ENCODE measurements at regions not wholly inside any gene's neighbourhood (a gene's known extent, or its start where the extent isn't known, plus 50 kb on each side); places are given as distances from the start of the nearest gene placed in this dataset.

- no peaks in the 10 kb centered on the region for H3K4me1 ChIP-seq (ENCODE audit: insufficient read depth, low read length)
- no peak overlapping the region for H3K4me3 ChIP-seq (ENCODE audit: low read length)
- H3K9me3 ChIP-seq (ENCODE audit: low read depth, low read length): no peaks in the 10 kb centered on the region
- no peaks in the 10 kb centered on the region for H3K27me3 ChIP-seq (ENCODE audit: insufficient read depth, low read length)
Measured at GRCh38 chr2:145119225-145119624, 599.3 kb upstream of the ZEB2 start.

GRCh38 chr2:145116834-145117725 lies 597.2 kb upstream of the ZEB2 start:
- Histone ChIP-seq H3K9me3 (ENCODE audit: low read depth, low read length) (no peaks in the 10 kb centered on the region), H3K27me3 (ENCODE audit: insufficient read depth, low read length) (no peaks in the 10 kb centered on the region), H3K4me3 (ENCODE audit: low read length) (no peak overlapping the region), H3K4me1 (ENCODE audit: insufficient read depth, low read length) (no peaks in the 10 kb centered on the region)

GRCh38 chr2:145116056-145116455 lies 596.1 kb upstream of the ZEB2 start:
- no peaks in the 10 kb centered on the region for H3K9me3 ChIP-seq (ENCODE audit: low read depth, low read length)
- H3K4me1 ChIP-seq (ENCODE audit: insufficient read depth, low read length): no peaks in the 10 kb centered on the region
- H3K4me3 ChIP-seq (ENCODE audit: low read length): no peak overlapping the region
- no peaks in the 10 kb centered on the region for H3K27me3 ChIP-seq (ENCODE audit: insufficient read depth, low read length)

DNA sequence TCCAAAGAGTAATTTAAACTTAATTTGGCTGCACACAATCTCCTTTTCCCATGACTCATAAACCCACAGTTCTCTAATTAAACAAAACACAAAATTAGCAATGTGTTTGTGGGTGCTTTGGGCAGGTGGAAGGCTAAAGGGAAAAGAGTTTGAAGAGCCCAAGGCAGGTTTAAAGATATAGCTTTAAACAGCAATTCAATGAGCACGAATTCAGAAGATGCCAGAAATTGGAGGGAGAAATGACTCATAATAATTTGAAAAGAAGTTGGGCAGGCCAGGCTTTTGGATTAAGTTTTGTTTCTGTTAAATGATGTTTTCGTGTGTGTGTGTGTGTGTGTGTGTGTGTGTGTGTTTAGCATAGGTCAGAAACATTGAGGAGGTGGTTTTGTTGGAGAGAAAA lies 594.8 kb upstream of the ZEB2 start:
- Histone ChIP-seq H3K4me1 (ENCODE audit: insufficient read depth, low read length) (no peaks in the 10 kb centered on the region), H3K4me3 (ENCODE audit: low read length) (no peak overlapping the region), H3K9me3 (ENCODE audit: low read depth, low read length) (no peaks in the 10 kb centered on the region), H3K27me3 (ENCODE audit: insufficient read depth, low read length) (no peaks in the 10 kb centered on the region)

DNA sequence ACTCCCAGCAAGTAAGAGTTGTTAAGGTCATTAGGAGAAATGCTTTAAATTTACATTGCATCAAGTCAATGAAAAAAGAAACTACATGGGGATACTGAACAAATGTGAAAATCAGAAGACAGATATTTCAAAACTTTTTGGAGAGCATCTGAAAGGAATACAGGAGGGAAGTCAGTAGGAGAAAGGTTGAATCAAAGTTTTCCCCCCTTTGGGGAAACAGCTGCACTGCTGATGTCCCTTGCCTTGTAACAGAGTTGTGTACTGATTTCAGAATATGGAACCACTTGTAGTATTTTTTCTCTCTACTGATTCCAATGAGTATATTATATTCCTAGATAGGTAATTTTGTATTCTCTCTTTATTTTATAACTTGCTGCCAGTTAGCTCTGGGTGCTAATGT lies 592.5 kb upstream of the ZEB2 start:
- H3K4me1 ChIP-seq (ENCODE audit: insufficient read depth, low read length): no peaks in the 10 kb centered on the region
- H3K27me3 ChIP-seq (ENCODE audit: insufficient read depth, low read length): no peaks in the 10 kb centered on the region
- no peak overlapping the region for H3K4me3 ChIP-seq (ENCODE audit: low read length)
- H3K9me3 ChIP-seq (ENCODE audit: low read depth, low read length): no peaks in the 10 kb centered on the region

DNA sequence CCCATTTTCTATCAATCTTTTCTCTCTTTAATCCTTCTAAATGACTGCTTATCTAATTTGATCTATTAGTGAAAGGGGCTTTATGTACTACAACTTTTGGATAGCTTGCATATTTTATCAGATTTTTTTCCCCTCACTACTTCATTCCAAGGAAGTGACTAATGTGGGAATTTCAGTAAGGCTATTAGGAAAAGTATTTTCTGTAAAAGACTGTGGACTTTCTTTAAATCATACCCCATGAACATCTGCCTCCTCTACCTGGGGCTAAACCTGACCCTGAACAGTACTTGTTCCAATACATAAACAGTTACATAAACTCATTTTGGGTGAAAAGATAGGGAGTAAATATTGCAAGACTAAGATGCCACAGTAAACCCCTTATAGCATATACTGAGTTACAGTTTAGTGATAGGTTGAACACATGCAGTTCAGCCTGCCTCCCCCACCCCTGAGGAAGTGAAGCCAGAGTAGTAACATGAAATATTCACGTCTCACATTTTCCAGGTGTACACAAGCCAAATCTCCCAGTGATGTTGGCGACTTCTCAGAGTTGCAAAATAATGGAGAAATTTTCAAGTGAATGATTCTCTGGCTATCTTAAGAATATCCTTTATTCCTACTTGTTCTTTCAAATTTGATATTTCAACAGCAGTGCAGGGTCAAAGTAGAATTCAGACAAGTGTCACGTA lies 590.9 kb upstream of the ZEB2 start:
- no peaks in the 10 kb centered on the region for H3K9me3 ChIP-seq (ENCODE audit: low read depth, low read length)
- H3K4me1 ChIP-seq (ENCODE audit: insufficient read depth, low read length): no peaks in the 10 kb centered on the region
- no peaks in the 10 kb centered on the region for H3K27me3 ChIP-seq (ENCODE audit: insufficient read depth, low read length)
- H3K4me3 ChIP-seq (ENCODE audit: low read length): no peak overlapping the region

- Histone ChIP-seq H3K4me1 (ENCODE audit: insufficient read depth, low read length) (no peaks in the 10 kb centered on the region), H3K27me3 (ENCODE audit: insufficient read depth, low read length) (no peaks in the 10 kb centered on the region), H3K4me3 (ENCODE audit: low read length) (no peak overlapping the region), H3K9me3 (ENCODE audit: low read depth, low read length) (no peaks in the 10 kb centered on the region)
Measured at GRCh38 chr2:145108959-145109710, 589.2 kb upstream of the ZEB2 start.

- no peaks in the 10 kb centered on the region for H3K27me3 ChIP-seq (ENCODE audit: insufficient read depth, low read length)
- no peak overlapping the region for H3K4me3 ChIP-seq (ENCODE audit: low read length)
- no peaks in the 10 kb centered on the region for H3K4me1 ChIP-seq (ENCODE audit: insufficient read depth, low read length)
- no peaks in the 10 kb centered on the region for H3K9me3 ChIP-seq (ENCODE audit: low read depth, low read length)
Measured at GRCh38 chr2:145108361-145108778, 588.5 kb upstream of the ZEB2 start.

DNA sequence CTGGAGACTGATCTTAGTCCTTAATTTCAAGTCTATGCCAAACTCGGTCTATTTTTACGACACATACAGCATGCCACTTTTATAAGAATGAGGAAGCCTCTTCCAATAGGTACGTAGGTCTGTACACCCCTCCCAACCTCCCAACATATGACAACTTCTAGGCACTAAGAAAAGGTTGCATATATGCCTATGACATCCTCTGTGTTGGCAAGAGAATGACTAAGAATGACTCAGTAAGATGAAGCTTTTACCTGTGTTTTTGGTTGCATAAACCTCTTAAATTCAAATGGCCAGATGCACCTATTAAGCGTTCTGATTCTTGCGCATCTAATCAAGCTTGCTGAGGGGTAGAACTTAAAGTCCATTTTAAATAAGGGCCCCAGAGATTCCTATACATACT lies 586.4 kb upstream of the ZEB2 start:
- no peaks in the 10 kb centered on the region for H3K4me1 ChIP-seq (ENCODE audit: insufficient read depth, low read length)
- no peak overlapping the region for H3K4me3 ChIP-seq (ENCODE audit: low read length)
- H3K27me3 ChIP-seq (ENCODE audit: insufficient read depth, low read length): no peaks in the 10 kb centered on the region
- no peaks in the 10 kb centered on the region for H3K9me3 ChIP-seq (ENCODE audit: low read depth, low read length)

DNA sequence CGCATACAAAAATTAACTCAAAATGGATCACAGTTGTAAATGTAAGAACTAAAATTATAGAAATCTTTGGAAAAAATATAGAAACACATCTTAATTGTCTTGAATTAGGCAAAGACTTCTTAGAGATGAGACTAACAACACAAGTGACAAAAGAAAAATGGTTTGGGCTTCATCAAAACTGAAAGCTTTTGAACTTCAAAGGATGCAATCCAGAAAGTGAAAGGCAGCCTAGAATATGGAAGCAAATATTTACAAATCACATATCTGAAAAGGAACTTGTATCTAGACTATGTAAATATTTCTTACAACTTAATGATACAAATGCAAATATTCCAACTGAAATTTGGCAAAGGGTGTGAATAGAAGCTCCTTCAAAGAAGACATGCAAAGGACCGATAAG lies 582.8 kb upstream of the ZEB2 start:
- Histone ChIP-seq H3K9me3 (ENCODE audit: low read depth, low read length) (no peaks in the 10 kb centered on the region), H3K4me3 (ENCODE audit: low read length) (no peak overlapping the region), H3K4me1 (ENCODE audit: insufficient read depth, low read length) (no peaks in the 10 kb centered on the region), H3K27me3 (ENCODE audit: insufficient read depth, low read length) (no peaks in the 10 kb centered on the region)

DNA sequence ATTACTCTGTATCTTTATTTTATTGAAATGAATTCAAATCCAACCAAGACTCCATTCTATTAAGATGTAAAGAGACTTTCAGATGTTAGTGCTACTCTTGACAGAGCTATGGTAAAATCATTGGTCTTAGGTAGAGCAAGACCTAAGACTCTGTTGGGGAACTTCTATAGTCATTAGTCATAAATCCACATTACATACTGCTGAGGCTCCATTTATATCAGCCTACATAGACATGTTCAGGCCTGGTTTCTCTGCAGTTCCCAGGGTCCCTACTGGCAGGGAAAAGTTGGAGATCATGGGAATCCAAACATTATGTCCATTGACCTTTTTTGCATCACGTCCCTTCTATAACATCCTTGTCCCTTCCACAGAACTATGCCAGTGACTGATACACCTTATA lies 580.4 kb upstream of the ZEB2 start:
- no peak overlapping the region for H3K4me3 ChIP-seq (ENCODE audit: low read length)
- no peaks in the 10 kb centered on the region for H3K4me1 ChIP-seq (ENCODE audit: insufficient read depth, low read length)
- H3K9me3 ChIP-seq (ENCODE audit: low read depth, low read length): no peaks in the 10 kb centered on the region
- H3K27me3 ChIP-seq (ENCODE audit: insufficient read depth, low read length): no peaks in the 10 kb centered on the region

DNA sequence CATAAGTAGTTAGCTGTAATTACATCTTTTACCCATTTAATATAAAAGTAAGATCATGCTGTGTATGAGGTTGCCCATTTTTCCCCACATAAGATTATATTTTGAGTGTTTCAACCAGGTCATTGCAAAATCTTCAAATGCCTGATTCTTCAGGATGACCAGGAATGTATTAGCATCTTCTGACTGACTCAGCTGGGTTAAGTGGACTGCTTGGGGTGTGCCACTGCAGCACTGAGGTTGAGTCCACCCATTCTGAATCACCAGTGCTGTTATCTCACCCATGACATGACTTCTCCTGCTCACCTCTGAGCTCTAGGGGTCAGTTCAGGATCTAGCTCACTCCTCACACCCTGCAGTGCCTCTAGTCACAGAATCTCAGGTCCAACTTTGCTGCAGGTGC lies 576.7 kb upstream of the ZEB2 start:
- Histone ChIP-seq H3K4me3 (ENCODE audit: low read length) (no peak overlapping the region), H3K9me3 (ENCODE audit: low read depth, low read length) (no peaks in the 10 kb centered on the region)

DNA sequence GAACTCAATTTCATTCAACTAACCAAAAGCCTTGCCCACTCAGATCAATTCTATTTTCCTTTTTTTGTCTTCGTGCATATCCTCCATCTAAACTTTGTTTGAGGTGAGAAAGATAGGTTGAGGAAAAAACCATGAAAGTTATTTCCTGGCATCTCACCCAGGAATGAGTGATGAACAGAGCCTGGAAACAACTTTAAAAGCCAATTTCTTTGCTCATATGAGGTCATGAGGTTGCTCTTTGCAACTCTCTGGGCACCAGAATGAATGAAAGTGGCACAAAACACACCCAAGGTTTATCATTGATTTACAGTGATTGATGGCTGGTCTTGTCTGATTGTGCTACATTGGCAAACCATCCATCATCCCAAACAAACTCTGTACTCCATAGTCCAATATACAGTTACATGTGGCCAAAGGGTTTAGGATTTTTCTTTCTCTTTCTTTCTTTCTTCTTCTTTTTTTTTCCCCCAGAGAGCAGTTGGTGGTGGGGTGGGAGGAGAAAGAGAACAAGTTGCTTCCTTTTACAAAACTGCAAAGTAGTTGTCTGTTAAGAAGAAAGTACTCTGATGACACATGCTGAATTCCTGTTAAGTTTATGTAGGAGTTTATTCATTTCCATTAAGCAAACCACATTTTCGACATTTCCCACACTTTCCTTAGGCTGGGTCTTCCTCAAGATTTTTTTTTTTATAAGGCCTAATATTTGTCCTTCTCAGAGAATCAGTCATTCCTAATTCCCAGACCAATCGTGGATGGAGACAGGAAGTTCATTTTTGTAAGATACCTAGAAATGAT lies 575.9 kb upstream of the ZEB2 start:
- H3K9me3 ChIP-seq (ENCODE audit: low read depth, low read length): no peaks in the 10 kb centered on the region
- no peaks in the 10 kb centered on the region for H3K27me3 ChIP-seq (ENCODE audit: insufficient read depth, low read length)
- H3K4me3 ChIP-seq (ENCODE audit: low read length): no peak overlapping the region
- no peaks in the 10 kb centered on the region for H3K4me1 ChIP-seq (ENCODE audit: insufficient read depth, low read length)

More for the DNA sequence above, 576.7 kb upstream of the ZEB2 start:
- no peaks in the 10 kb centered on the region for H3K27me3 ChIP-seq (ENCODE audit: insufficient read depth, low read length)
- no peaks in the 10 kb centered on the region for H3K4me1 ChIP-seq (ENCODE audit: insufficient read depth, low read length)

DNA sequence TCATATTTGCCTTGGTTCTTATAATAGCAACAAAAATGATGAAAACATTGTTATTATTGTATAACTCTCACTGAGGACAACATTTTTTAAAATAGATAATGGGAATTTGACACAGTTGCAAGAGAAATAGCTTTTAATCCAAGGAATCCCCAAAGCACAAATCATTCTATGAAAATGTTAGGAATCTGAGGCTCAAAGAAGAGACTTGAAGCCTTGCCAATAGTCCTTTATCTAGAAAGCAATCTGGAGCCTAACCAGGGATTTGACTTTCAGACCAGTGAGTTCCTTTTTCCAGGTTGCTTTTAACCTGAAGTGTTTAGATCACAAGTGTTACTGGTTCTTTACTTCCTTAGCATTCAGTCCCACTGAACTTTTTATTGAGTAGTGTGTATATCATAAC lies 574.5 kb upstream of the ZEB2 start:
- no peaks in the 10 kb centered on the region for H3K27me3 ChIP-seq (ENCODE audit: insufficient read depth, low read length)
- H3K4me1 ChIP-seq (ENCODE audit: insufficient read depth, low read length): no peaks in the 10 kb centered on the region
- H3K4me3 ChIP-seq (ENCODE audit: low read length): no peak overlapping the region
- H3K9me3 ChIP-seq (ENCODE audit: low read depth, low read length): no peaks in the 10 kb centered on the region

Measured in mononuclear cell (primary cell).